Amygdala (tissue), 56 donors: ENCODE measurements at regions not wholly inside any gene's neighbourhood (a gene's known extent, or its start where the extent isn't known, plus 50 kb on each side); places are given as distances from the start of the nearest gene placed in this dataset.

Source experiments
- DNase-seq, 56 donors: peaks; one replicate each; lab custom pipeline; 2025; lab: John Stamatoyannopoulos, UW

GRCh38 chr1:227451057-227451456 is 112.3 kb upstream of the ZNF678 start:
- no peak for DNase-seq

- DNase-seq: no peak
Measured at GRCh38 chr1:227450489-227450888, 112.9 kb upstream of the ZNF678 start.

DNA sequence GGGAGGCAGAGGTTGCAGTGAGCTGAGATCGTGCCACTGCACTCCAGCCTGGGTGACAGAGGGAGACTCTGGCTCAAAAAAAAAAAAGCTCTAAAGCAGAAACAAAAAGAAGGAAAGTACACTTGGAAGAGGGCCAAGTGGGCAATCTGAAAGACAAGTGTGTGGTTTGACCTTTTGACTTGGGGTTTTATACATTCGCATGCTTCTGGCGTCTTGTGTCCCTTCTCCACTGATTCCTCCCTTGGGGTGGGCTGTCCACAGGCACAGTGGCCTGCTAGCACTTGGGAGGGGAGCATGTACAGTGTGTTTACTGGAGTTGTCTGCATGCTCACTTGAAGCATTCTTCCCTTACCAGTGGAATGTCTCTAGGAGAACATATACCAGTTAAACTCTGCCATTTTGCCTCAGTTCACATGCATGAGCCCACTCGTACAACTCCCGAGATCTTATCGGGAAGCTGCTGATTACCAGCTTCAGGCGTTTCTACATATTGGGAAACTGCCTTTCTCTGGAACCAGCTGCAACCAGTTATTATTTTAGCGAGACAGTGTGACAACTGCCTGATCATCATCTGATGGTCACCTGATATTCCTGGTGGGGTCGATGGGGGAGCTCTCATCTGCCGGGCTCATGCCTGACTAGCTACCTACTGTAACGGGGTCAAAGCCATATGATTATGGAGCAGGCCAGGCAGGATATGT is 113.5 kb upstream of the ZNF678 start:
- no peak for DNase-seq

GRCh38 chr1:227449051-227449450 is 114.3 kb upstream of the ZNF678 start:
- DNase-seq: peak in 1 of 56 donors; percentile 18

DNA sequence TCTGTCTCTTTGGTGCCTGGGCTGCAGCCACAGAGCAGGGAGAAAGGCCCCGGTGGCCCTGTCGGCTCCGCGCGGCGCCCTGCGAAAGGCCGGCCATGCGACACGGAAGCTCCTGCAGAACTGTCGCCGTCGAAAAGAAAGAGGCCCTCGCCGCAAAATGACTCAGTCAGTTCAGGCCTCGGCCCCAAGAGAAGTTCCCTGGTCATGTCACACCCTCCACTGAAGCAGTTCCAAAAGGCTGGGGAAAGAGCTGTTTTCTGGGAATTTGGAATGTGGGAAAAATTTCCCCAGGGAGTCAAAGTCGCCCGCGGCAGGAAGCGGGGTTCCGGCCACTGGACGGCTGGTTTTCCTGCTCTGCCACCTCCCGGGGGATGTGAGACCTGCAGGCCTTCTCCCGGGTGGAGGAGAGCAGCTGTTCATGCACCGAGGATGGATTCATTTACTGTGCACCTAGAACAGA is 115.8 kb upstream of the ZNF678 start:
- DNase-seq: peak in 1 of 56 donors; percentile 18

DNA sequence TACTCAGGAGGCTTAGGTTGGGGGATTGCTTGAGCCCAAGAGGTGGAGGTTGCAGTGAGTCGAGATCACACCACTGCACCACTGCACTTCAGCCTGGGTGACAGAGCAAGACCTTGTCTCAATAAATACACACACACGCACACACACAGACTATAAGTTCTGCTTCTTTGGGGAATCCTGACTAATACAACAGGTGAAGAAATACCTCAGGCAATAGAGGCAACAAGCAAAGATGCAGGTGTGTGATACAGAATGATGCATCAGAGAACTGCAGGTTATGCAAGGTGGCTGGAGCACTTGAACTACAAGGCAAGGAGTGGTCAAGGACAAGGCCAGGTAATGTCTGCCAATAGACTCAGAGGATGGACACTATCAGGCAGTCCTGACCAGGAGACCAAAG is 117.6 kb upstream of the ZNF678 start:
- no peak for DNase-seq

DNA sequence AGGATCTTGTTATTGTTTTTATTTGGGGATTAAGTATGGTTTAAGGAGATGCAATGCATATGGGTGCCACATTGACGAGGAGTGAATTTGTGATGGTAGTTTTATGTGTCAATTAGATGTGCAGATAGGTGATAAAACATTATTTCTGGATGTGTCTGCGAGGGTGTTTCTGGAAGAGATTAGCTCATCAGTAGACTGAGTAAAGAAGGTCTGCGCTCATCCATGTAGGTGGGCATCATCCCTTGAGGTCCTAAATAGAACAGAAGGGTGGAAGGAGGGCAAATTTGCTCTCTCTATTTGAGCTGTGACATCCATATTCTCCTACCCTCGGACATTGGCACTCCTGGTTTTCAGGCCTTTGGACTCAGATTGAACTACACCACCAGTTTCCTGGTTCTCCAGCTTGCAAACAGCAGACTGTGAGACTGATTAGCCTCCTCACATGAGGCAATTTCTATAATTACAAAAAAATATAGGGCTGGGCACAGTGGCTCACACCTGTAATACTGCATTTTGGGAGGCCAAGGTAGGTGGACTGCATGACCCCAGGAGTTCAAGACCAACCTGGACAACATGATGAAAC is 118.2 kb upstream of the ZNF678 start:
- no peak for DNase-seq

DNA sequence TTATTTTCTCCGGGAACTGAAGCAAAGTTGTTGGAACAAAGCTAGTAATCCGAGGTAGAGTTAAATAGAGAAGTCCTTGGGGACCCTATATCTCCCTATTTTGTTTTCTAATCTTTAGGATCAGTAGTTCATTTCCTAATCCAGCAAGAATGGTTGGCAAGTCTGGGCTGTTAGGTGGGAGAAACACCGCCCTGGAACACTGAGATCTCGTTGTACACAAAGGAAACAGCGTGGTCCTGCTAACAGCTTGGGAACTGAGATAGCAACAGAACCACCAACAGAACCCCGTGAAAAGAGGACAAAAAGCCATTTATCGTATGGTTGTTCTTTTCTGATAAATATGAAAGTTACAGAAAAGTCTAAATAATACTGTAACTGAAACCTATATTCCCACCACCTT is 121.9 kb upstream of the CDC42BPA start:
- no peak for DNase-seq

DNA sequence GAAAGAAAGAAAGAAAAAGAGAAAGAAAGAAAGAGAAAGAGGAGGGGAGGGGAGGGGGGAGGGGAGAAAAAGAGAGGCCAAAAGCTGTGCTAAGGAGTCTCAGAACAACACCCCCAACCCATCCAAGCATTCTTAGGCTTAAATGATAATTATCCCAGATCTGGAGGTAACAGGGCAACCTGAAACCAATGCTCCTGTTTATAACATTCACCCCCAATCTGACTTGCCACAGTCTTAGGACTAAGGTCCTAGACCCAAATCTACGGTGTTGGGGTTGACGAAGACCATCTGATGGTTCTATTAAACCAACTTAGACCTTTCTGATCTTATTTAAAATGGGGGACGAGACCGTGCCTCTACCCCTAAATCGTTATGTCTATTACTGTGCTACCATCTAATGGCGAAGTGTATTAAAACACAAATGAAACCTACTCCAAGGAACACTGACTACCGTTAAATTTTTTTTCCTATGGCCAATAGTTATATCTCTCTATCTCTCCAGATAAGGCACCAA is 119.3 kb upstream of the CDC42BPA start:
- peak in 3 of 56 donors; percentile 21 to 77 (median 70) for DNase-seq

- no peak for DNase-seq
Measured at GRCh38 chr1:227434808-227435444, 116.6 kb upstream of the CDC42BPA start.

DNA sequence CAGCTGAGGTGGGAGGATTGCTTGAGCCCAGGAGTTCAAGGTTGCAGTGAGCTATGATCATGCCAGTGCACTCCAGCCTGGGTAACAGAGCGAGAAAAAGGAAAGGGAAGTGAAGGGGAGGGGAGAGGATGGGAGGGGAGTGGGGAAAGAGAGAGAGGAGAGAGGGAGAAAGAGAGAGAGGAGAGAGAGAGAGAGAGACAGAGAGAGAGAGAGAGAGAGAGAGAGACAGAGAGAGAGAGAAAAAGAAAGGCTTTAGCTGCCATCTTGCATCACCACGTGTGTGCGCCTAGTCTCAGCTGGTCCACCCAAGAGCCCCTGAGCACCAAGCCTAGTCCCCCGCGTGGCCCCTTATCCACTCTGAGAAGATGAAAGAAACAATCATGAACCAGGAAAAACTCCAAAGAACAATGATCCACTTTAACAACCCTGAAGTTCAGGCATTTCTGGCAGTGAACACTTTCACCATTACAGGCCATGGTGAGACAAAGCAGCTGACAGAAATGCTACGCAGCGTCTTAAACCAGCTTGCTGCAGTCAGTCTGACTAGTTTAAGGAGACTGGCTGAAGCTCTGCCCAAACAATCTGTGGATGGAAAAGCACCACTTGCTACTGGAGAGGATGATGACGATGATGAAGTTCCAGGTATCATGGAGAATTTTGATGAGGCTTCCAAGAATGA is 115.5 kb upstream of the CDC42BPA start:
- no peak for DNase-seq

DNA sequence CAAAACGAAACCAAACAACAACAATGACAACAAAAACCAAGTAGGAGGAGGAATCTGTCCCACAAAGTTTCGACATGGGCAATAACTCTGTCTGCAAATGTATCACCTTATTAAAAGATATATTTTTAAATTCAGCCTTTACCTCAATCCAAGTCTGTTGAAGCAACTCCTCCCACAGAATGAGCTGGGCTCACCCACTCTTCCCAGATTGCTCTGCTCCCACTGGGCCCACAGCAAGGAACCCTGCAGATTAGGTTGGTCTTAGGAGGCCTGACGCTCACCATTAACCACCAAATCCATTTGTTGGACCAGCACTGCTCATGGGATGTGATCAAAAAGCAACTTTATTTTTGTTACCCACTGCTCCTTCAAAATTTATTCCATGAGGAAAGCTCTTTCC is 114.7 kb upstream of the CDC42BPA start:
- no peak for DNase-seq

DNA sequence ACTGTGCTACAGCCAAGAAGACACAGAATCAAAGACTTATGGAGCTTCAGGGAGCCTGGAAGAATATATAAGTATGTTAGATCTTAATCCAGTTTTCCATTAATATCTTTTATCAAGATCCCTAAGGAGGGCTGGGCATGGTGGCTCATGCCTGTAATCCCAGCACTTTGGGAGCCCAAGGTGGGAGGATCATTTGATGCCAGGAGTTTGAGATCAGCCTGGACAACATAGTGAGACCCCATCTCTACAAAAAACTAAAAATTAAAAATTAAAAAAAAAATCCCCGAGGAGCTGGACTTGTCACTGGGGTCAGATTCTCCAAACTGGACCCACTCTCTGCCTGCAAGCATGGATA is 113.9 kb upstream of the CDC42BPA start:
- DNase-seq: no peak

GRCh38 chr1:227429447-227430359 is 111.4 kb upstream of the CDC42BPA start:
- DNase-seq: no peak

DNA sequence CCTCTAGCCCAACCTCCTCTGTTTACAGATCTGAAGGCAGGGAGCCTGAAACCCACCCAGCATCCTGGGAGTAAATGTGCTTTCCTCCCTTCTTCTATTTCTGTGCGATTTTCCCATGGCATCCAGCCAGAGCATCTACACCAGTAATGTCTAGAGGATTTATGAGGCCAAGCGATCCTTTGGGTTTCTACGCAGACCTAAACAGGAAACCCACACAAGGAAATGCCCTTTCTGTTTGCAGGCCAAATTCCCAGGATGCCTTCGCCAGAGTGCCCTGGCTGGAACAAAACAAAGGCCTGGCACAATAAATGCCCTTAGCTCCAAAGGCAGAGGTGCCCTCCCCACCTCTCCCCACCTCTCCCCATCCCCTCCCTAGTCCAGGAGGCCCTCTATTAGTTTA is 110.5 kb upstream of the CDC42BPA start:
- no peak for DNase-seq

DNA sequence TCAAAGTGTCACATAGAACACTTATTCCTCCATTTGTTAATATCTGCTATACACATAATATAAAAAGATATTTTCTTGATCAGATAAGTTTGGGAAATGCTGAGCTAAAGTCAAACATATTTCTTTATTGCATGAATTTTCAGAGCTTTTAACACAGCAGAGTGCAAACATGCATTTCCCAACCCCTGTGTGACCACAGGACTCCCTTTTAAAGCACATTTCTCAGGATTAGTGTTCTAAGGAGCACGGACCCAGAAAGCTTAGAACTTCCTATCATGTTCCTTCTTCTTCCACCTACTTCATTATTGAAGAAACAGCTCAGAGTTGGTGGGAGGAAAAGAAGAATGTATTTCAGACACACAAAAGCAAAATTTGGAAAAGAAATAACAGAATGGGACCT is 109.1 kb upstream of the CDC42BPA start:
- DNase-seq: no peak

GRCh38 chr1:227424953-227425352 is 106.7 kb upstream of the CDC42BPA start:
- peak in 1 of 56 donors; percentile 41 for DNase-seq

DNA sequence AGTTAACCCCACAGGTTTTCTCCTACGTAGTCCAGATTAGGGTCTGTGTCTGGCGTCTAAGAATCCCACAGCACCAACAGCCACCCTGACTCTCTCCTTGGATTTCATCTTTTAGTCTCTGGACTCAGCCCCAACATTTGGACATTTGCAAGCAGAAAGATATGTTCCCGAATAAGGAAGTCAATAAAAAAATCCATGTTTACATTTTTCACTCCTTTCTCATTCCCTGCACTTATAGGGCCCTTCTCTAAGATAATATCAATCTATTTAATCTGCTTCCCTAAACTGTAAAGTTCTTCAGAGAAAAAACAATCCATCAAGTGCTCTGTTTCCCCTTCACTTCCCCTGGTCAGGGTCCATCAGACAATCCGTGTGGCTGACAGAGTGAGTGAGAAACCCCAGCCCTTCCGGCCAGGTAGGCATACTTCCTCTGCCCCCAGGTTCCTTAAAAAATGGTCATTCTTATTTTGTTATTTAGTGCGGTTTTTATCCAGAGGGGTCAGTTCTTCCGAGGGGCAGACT is 105.9 kb upstream of the CDC42BPA start:
- DNase-seq: no peak

- DNase-seq: no peak
Measured at GRCh38 chr1:227422581-227422980, 104.3 kb upstream of the CDC42BPA start.

- no peak for DNase-seq
Measured at GRCh38 chr1:227420147-227420546, 101.9 kb upstream of the CDC42BPA start.
